A673 (cell line): ENCODE measurements at regions not wholly inside any gene's neighbourhood (a gene's known extent, or its start where the extent isn't known, plus 50 kb on each side); places are given as distances from the start of the nearest gene placed in this dataset.

Source experiments
- BruUV-seq: library from RNA; stranded (reverse); fragments of 400-500 nt; replicated peaks from 2 replicates; lab custom pipeline; 2021; lab: Mats Ljungman, UMichigan
- CTCF ChIA-PET: fragments of 300-600 bp; sonication (Branson Sonifier 250); formaldehyde crosslinking; loops from one replicate; lab custom pipeline; 2022; ENCODE audit warnings: antibody characterized with exemption; lab: Charles Lee
- POLR2A ChIA-PET: fragments of 300-600 bp; sonication (Branson Sonifier 250); formaldehyde crosslinking; loops from one replicate; lab custom pipeline; 2022; ENCODE audit warnings: antibody characterized with exemption; ENCODE audit not compliant: low non-redundant PET; lab: Charles Lee
- DNase-seq: peaks from one replicate; pipeline ENCODE4 v3.0.0-alpha.2; 2015; ENCODE audit warnings: low spot score
- H3K27ac ChIP-seq: fragments of 200-600 bp; sonication (generic); 2 replicates; pipeline ENCODE4 v1.5.1; 2016; ENCODE audit warnings: mixed run types, low read depth, mild to moderate bottlenecking, mixed read lengths, antibody characterized with exemption, low read length; ENCODE audit not compliant: poor library complexity, severe bottlenecking
- H3K27me3 ChIP-seq: fragments of 200-600 bp; sonication (generic); replicated peaks from 2 replicates; pipeline ENCODE4 v1.6.1; 2017; ENCODE audit warnings: mixed run types, low read depth, mild to moderate bottlenecking, mixed read lengths, antibody characterized with exemption, low read length; ENCODE audit not compliant: insufficient read depth, poor library complexity
- H3K36me3 ChIP-seq: fragments of 200-600 bp; sonication (generic); 2 replicates; pipeline ENCODE4 v1.6.1; 2016; ENCODE audit warnings: mixed run types, mild to moderate bottlenecking, mixed read lengths, antibody characterized with exemption, low read length; ENCODE audit not compliant: insufficient read depth, poor library complexity, severe bottlenecking
- H3K4me1 ChIP-seq: fragments of 200-600 bp; sonication (generic); 2 replicates; pipeline ENCODE4 v1.6.1; 2017; ENCODE audit warnings: mixed run types, mild to moderate bottlenecking, mixed read lengths, antibody characterized with exemption, low read length; ENCODE audit not compliant: insufficient read depth, poor library complexity, severe bottlenecking
- H3K4me3 ChIP-seq: fragments of 200-600 bp; sonication (generic); 2 replicates; pipeline ENCODE4 v1.5.1; 2016; ENCODE audit warnings: low read depth, mixed run types, mild to moderate bottlenecking, mixed read lengths, low read length; ENCODE audit not compliant: poor library complexity, severe bottlenecking
- H3K9me3 ChIP-seq: fragments of 200-600 bp; sonication (generic); 2 replicates; pipeline ENCODE4 v1.6.1; 2016; ENCODE audit warnings: mixed run types, low read depth, mild to moderate bottlenecking, mixed read lengths, antibody characterized with exemption, low read length; ENCODE audit not compliant: poor library complexity, severe bottlenecking
- EZH2 ChIP-seq: fragments of 200-600 bp; sonication (generic); IDR thresholded peaks from 2 replicates; pipeline ENCODE4 v1.6.1; 2017; ENCODE audit warnings: borderline replicate concordance, low read depth, mild to moderate bottlenecking, mixed read lengths, antibody characterized with exemption, low read length; ENCODE audit not compliant: poor library complexity, severe bottlenecking
- intact Hi-C: fragments of 100-400 bp; cut with micrococcal nuclease; formaldehyde crosslinking; loops from one replicate; pipeline ENCODE4 v1.10.0; 2022; ENCODE audit not compliant: unreplicated experiment
- TF ChIP-seq, protein P1 (sequence below): fragments of 300-800, 200-600 bp; sonication (generic); conservative IDR thresholded peaks from 2 replicates; pipeline ENCODE4 v1.5.1; 2017; ENCODE audit warnings: low read depth, mild to moderate bottlenecking, antibody characterized with exemption, low read length, moderate library complexity, mixed read lengths

DNA sequence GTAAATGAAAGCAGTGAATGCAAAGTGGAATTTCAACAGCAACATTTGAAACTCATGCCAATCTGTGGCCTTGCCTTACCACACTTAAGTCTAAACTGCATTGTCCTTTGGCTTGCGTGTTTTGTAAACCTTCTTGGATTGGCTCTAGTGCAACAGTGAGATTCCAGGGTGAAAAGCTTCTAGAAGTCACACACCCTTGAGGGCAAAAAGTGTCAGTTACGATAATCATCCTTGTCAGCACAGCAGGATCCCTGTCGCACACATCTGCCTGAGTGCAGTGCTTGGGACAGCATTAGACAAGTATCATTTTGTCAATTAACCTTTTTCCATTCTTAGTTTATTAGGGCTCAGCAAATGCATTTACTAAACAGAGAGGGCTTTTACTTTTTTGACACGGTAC is 243.4 kb upstream of the PTBP2 start:
- H3K36me3 ChIP-seq, result no peaks in the 10 kb centered on the region
- CTCF ChIA-PET, result no interaction called here
- H3K4me3 ChIP-seq, result no peak overlapping the region
- TF ChIP-seq, protein P1, sequence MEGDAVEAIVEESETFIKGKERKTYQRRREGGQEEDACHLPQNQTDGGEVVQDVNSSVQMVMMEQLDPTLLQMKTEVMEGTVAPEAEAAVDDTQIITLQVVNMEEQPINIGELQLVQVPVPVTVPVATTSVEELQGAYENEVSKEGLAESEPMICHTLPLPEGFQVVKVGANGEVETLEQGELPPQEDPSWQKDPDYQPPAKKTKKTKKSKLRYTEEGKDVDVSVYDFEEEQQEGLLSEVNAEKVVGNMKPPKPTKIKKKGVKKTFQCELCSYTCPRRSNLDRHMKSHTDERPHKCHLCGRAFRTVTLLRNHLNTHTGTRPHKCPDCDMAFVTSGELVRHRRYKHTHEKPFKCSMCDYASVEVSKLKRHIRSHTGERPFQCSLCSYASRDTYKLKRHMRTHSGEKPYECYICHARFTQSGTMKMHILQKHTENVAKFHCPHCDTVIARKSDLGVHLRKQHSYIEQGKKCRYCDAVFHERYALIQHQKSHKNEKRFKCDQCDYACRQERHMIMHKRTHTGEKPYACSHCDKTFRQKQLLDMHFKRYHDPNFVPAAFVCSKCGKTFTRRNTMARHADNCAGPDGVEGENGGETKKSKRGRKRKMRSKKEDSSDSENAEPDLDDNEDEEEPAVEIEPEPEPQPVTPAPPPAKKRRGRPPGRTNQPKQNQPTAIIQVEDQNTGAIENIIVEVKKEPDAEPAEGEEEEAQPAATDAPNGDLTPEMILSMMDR, result no peak
- no peak for TF ChIP-seq EZH2
- H3K27me3 ChIP-seq, result no peaks in the 10 kb centered on the region
- no TSS peak for BruUV-seq
- no peaks in the 10 kb centered on the region for H3K9me3 ChIP-seq
- no peaks in the 10 kb centered on the region for H3K4me1 ChIP-seq
- no peak overlapping the region for H3K27ac ChIP-seq
- POLR2A ChIA-PET, result interaction anchor here (0.6 kb wide), 1 partner anchor 79 kb away, joined by 3 read pairs; no protein-coding TSS in a partner anchor
- intact Hi-C loops, result no loop called here
- no peak for DNase-seq

DNA sequence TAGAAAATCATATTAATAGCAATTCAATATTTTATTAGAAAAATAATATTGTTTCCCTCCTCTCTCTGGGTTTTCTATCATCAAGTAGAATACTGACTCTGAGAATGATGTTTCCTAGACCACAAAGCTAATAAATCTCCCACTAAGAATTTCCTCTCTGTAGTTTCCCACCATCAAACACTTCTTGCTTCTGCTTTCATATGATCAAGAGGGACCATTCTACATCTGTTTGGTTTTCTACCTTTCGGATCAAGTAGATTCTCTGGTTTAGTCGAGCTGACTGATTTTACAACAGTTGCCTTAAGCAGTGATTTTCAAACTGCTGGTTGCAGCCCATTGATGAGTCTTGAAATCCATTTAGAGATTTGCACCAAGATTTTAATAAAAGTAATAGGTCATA is 240.2 kb upstream of the PTBP2 start:
- ChIA-PET POLR2A (no interaction called here), CTCF (no interaction called here)
- no TSS peak for BruUV-seq
- intact Hi-C loops, result no loop called here
- H3K4me3 ChIP-seq, result no peak overlapping the region
- no peaks in the 10 kb centered on the region for H3K36me3 ChIP-seq
- TF ChIP-seq, protein P1, result no peak
- no peak for TF ChIP-seq EZH2
- no peak for DNase-seq
- no peak overlapping the region for H3K27ac ChIP-seq
- H3K27me3 ChIP-seq, result no peaks in the 10 kb centered on the region
- no peaks in the 10 kb centered on the region for H3K4me1 ChIP-seq
- H3K9me3 ChIP-seq, result no peaks in the 10 kb centered on the region

DNA sequence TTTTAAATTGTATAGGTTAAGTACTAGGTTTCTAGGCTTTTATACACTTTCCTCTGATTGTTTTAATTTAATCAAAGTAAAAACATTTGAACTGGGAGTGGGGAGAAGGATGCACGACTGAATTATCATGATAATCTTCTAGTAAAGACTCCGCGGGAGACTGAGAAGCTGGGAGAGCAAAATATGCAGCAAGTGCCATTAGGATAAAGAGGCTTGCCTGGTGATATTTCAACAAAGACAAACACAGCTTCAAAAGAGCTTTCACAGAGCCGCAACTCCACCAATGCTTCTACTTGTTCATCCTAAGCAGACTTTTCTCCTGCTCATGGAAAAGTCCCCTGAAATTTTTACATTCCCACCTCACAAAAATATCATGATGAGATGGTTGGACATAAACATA is 239.0 kb upstream of the PTBP2 start:
- POLR2A ChIA-PET, result no interaction called here

More for the DNA sequence above, 239.0 kb upstream of the PTBP2 start:
- H3K4me1 ChIP-seq, result no peaks in the 10 kb centered on the region
- no peaks in the 10 kb centered on the region for H3K36me3 ChIP-seq
- TF ChIP-seq, protein P1, result no peak
- TF ChIP-seq EZH2, result no peak
- H3K9me3 ChIP-seq, result no peaks in the 10 kb centered on the region
- no peak for DNase-seq
- BruUV-seq, result no TSS peak
- H3K27ac ChIP-seq, result no peak overlapping the region
- H3K4me3 ChIP-seq, result no peak overlapping the region
- no peaks in the 10 kb centered on the region for H3K27me3 ChIP-seq
- CTCF ChIA-PET, result no interaction called here
- intact Hi-C loops, result no loop called here
